ENCODE measurements at regions not wholly inside any gene's neighbourhood (a gene's known extent, or its start where the extent isn't known, plus 50 kb on each side); places are given as distances from the start of the nearest gene placed in this dataset.

DNA sequence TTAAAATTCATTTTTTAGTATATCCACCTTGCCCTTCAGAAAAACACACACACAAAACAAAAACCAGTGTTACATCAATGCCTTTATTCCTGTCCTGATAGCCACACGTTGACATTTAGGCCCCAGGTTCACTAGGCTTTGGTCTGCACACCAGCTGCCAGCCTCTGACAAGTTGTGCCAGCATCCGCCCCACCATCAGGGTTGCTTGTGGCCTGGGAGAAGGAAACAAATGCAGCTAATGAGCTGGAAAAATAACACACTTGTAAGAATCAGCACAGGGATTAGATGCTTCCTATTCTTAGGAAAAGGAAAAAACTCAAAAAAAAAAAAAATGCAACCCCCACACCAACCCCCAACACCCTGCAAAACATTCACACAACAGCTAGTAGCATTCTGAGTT is 404.0 kb upstream of the GRIA1 start:
- no peak overlapping the region for H3K4me3 ChIP-seq
- no peak overlapping the region for H3K27ac ChIP-seq (ENCODE audit: control insufficient read depth, insufficient read depth)
- H4K20me1 ChIP-seq (ENCODE audit: control insufficient read depth, insufficient read depth), result no peaks in the 10 kb centered on the region
- H3K27me3 ChIP-seq (replicated peaks in 1 of 2; ENCODE audit: control insufficient read depth in 2 of 2, insufficient read depth in 2 of 2, low read length in 1 of 2), result no peaks in the 10 kb centered on the region
- no peaks in the 10 kb centered on the region for H3K79me2 ChIP-seq (ENCODE audit: control insufficient read depth, insufficient read depth, low read length)
- SMC1A ChIA-PET (ENCODE audit: uncharacterized antibody, unreplicated experiment), result no interaction called here
- no peak overlapping the region for H3K9ac ChIP-seq (ENCODE audit: control insufficient read depth, insufficient read depth, low read length)
- RAD21 ChIA-PET (ENCODE audit: unreplicated experiment), result no interaction called here
- H3K4me1 ChIP-seq (ENCODE audit: control insufficient read depth, insufficient read depth, low read length), result no peaks in the 10 kb centered on the region
- CTCF ChIA-PET, result interaction anchor here (0.7 kb wide), 1 partner anchor 383 kb away, joined by 3 read pairs; no protein-coding TSS in a partner anchor
- TF ChIP-seq TCF12 (IDR thresholded peaks at IDR 0.05; ENCODE audit: low read depth, low read length), result no peak
- TF ChIP-seq ESRRA (IDR thresholded peaks at IDR 0.05; ENCODE audit: low read length), result no peak
- no peak for TF ChIP-seq PML (IDR thresholded peaks at IDR 0.05; ENCODE audit: low read length)
- no peak for TF ChIP-seq NR2F1 (conservative IDR thresholded peaks at IDR 0.05)
- TF ChIP-seq DPF2 (IDR thresholded peaks at IDR 0.05), result no peak
- no peak for TF ChIP-seq FOXK2 (IDR thresholded peaks at IDR 0.05)
- no peak for TF ChIP-seq JUND (IDR thresholded peaks at IDR 0.05; ENCODE audit: low read depth, low read length)
- no peak for TF ChIP-seq RBBP5 (conservative IDR thresholded peaks at IDR 0.05)
- WGBS (ENCODE audit: insufficient coverage, insufficient replicate concordance, low lambda C conversion rate, missing lambda C conversion rate), result 16% methylated on average over 2 of the region's 2 CpGs
- FAIRE-seq, result no peak
- in situ Hi-C loops (cut with MboI), result no loop called here
- H3K9me3 ChIP-seq (replicated peaks; ENCODE audit: control insufficient read depth, insufficient read depth, low read length), result no peaks in the 10 kb centered on the region
- BruUV-seq (replicated peaks), result no TSS peak
- intact Hi-C loops (cut with micrococcal nuclease; ENCODE audit: unreplicated experiment), result no loop called here
- no peaks in the 10 kb centered on the region for H3K36me3 ChIP-seq (ENCODE audit: control insufficient read depth in 2 of 2, insufficient read depth in 2 of 2, low read length in 1 of 2)
- ATAC-seq, result no peak
- no peak overlapping the region for H3K4me2 ChIP-seq (ENCODE audit: control insufficient read depth, insufficient read depth)
- POLR2A ChIA-PET, result no interaction called here
- no peak overlapping the region for H2AFZ ChIP-seq (ENCODE audit: control insufficient read depth, low read depth, low read length)
- no peak for DNase-seq (ENCODE audit: low read depth, low spot score)

DNA sequence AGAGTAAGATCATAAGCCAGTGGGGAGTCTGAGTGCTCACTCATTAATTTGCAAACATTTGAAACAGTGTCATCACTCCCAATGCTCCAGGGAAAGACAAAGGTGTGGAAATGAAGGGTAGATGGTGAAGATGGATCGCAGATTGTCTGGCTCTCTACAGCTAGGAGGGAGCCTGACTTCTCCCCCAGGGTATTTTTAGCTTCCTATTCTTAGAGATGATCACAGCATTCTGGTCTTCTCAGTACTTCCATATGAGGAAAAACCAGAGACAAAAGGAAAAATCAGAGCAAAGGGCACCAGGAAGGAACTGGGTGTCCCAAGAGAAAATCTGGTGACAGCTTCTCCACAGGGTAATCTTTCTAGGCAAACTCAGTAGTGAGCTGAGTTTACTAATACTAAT is 401.9 kb upstream of the GRIA1 start:
- 0% methylated on average over 1 of the region's 1 CpG for WGBS (ENCODE audit: insufficient coverage, insufficient replicate concordance, low lambda C conversion rate, missing lambda C conversion rate)
- H4K20me1 ChIP-seq (ENCODE audit: control insufficient read depth, insufficient read depth), result no peaks in the 10 kb centered on the region
- no peaks in the 10 kb centered on the region for H3K79me2 ChIP-seq (ENCODE audit: control insufficient read depth, insufficient read depth, low read length)
- no peak overlapping the region for H3K4me3 ChIP-seq
- FAIRE-seq, result no peak
- RAD21 ChIA-PET (ENCODE audit: unreplicated experiment), result no interaction called here
- H3K9ac ChIP-seq (ENCODE audit: control insufficient read depth, insufficient read depth, low read length), result no peak overlapping the region
- no peak overlapping the region for H3K27ac ChIP-seq (ENCODE audit: control insufficient read depth, insufficient read depth)
- intact Hi-C loops (cut with micrococcal nuclease; ENCODE audit: unreplicated experiment), result no loop called here
- in situ Hi-C loops (cut with MboI), result no loop called here
- CTCF ChIA-PET, result no interaction called here
- POLR2A ChIA-PET, result no interaction called here
- TF ChIP-seq, protein P1, sequence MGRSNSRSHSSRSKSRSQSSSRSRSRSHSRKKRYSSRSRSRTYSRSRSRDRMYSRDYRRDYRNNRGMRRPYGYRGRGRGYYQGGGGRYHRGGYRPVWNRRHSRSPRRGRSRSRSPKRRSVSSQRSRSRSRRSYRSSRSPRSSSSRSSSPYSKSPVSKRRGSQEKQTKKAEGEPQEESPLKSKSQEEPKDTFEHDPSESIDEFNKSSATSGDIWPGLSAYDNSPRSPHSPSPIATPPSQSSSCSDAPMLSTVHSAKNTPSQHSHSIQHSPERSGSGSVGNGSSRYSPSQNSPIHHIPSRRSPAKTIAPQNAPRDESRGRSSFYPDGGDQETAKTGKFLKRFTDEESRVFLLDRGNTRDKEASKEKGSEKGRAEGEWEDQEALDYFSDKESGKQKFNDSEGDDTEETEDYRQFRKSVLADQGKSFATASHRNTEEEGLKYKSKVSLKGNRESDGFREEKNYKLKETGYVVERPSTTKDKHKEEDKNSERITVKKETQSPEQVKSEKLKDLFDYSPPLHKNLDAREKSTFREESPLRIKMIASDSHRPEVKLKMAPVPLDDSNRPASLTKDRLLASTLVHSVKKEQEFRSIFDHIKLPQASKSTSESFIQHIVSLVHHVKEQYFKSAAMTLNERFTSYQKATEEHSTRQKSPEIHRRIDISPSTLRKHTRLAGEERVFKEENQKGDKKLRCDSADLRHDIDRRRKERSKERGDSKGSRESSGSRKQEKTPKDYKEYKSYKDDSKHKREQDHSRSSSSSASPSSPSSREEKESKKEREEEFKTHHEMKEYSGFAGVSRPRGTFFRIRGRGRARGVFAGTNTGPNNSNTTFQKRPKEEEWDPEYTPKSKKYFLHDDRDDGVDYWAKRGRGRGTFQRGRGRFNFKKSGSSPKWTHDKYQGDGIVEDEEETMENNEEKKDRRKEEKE (IDR thresholded peaks at IDR 0.05), result no peak
- TF ChIP-seq, protein P2, sequence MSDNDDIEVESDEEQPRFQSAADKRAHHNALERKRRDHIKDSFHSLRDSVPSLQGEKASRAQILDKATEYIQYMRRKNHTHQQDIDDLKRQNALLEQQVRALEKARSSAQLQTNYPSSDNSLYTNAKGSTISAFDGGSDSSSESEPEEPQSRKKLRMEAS (IDR thresholded peaks at IDR 0.05; ENCODE audit: low read depth, low read length), result no peak
- no peak for TF ChIP-seq BRCA1 (IDR thresholded peaks at IDR 0.05; ENCODE audit: low read depth, low read length)
- no peak for TF ChIP-seq RUNX3 (IDR thresholded peaks at IDR 0.05; ENCODE audit: low read length)
- TF ChIP-seq SUPT20H (IDR thresholded peaks at IDR 0.05; ENCODE audit: borderline replicate concordance, control insufficient read depth, low read depth, low read length), result no peak
- TF ChIP-seq DPF2 (IDR thresholded peaks at IDR 0.05), result no peak
- TF ChIP-seq, protein P3, sequence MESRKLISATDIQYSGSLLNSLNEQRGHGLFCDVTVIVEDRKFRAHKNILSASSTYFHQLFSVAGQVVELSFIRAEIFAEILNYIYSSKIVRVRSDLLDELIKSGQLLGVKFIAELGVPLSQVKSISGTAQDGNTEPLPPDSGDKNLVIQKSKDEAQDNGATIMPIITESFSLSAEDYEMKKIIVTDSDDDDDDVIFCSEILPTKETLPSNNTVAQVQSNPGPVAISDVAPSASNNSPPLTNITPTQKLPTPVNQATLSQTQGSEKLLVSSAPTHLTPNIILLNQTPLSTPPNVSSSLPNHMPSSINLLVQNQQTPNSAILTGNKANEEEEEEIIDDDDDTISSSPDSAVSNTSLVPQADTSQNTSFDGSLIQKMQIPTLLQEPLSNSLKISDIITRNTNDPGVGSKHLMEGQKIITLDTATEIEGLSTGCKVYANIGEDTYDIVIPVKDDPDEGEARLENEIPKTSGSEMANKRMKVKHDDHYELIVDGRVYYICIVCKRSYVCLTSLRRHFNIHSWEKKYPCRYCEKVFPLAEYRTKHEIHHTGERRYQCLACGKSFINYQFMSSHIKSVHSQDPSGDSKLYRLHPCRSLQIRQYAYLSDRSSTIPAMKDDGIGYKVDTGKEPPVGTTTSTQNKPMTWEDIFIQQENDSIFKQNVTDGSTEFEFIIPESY (IDR thresholded peaks at IDR 0.05), result no peak
- TF ChIP-seq KDM1A (IDR thresholded peaks at IDR 0.05; ENCODE audit: borderline replicate concordance), result no peak
- TF ChIP-seq CREB1 (IDR thresholded peaks at IDR 0.05; ENCODE audit: low read depth), result no peak
- TF ChIP-seq EP300 (IDR thresholded peaks at IDR 0.05; ENCODE audit: borderline replicate concordance in 1 of 2, control insufficient read depth in 1 of 2, low read depth in 2 of 2, low read length in 2 of 2), result no peak
- no peak for DNase-seq (ENCODE audit: low read depth, low spot score)
- BruUV-seq (replicated peaks), result no TSS peak
- H2AFZ ChIP-seq (ENCODE audit: control insufficient read depth, low read depth, low read length), result no peak overlapping the region
- no peak overlapping the region for H3K4me2 ChIP-seq (ENCODE audit: control insufficient read depth, insufficient read depth)
- no peaks in the 10 kb centered on the region for H3K9me3 ChIP-seq (replicated peaks; ENCODE audit: control insufficient read depth, insufficient read depth, low read length)
- SMC1A ChIA-PET (ENCODE audit: uncharacterized antibody, unreplicated experiment), result no interaction called here
- H3K4me1 ChIP-seq (ENCODE audit: control insufficient read depth, insufficient read depth, low read length), result no peaks in the 10 kb centered on the region
- no peak for ATAC-seq
- H3K27me3 ChIP-seq (replicated peaks in 1 of 2; ENCODE audit: control insufficient read depth in 2 of 2, insufficient read depth in 2 of 2, low read length in 1 of 2), result no peaks in the 10 kb centered on the region
- H3K36me3 ChIP-seq (ENCODE audit: control insufficient read depth in 2 of 2, insufficient read depth in 2 of 2, low read length in 1 of 2), result no peaks in the 10 kb centered on the region
